ENCODE measurements at regions not wholly inside any gene's neighbourhood (a gene's known extent, or its start where the extent isn't known, plus 50 kb on each side); places are given as distances from the start of the nearest gene placed in this dataset.
"Not testable (repeated sequence)": the region's sequence is repeated elsewhere in the genome, so short reads cannot be mapped to it uniquely, and the experiment has no call there.

DNA sequence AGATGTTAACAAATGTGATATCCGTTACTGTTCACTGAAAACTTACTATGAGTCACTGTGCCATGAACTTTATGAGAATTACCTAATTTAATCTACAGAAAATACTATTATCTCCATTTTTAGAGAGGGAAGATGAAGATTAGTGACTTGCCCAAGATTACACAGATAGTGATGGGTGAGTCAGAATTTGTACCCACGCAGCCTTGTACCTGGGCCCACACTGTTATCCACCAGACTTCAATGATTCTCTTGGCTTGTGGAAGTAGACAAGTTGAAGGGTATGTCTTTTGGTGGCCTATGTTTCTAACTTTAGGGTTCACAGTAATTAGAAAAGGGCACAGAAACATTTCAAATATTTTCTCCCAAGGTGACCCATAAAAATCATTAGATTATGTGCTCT lies 472.5 kb upstream of the NR3C2 start:
- no peak for DNase-seq (ENCODE audit: low read depth)
- TF ChIP-seq, protein P1, sequence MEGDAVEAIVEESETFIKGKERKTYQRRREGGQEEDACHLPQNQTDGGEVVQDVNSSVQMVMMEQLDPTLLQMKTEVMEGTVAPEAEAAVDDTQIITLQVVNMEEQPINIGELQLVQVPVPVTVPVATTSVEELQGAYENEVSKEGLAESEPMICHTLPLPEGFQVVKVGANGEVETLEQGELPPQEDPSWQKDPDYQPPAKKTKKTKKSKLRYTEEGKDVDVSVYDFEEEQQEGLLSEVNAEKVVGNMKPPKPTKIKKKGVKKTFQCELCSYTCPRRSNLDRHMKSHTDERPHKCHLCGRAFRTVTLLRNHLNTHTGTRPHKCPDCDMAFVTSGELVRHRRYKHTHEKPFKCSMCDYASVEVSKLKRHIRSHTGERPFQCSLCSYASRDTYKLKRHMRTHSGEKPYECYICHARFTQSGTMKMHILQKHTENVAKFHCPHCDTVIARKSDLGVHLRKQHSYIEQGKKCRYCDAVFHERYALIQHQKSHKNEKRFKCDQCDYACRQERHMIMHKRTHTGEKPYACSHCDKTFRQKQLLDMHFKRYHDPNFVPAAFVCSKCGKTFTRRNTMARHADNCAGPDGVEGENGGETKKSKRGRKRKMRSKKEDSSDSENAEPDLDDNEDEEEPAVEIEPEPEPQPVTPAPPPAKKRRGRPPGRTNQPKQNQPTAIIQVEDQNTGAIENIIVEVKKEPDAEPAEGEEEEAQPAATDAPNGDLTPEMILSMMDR (IDR thresholded peaks at IDR 0.05; ENCODE audit: insufficient read depth, low read depth, low read length): no peak
- no peak overlapping the region for H3K4me3 ChIP-seq (ENCODE audit: low read depth, low read length)

- TF ChIP-seq, protein P1 (IDR thresholded peaks at IDR 0.05; ENCODE audit: insufficient read depth, low read depth, low read length): no peak
- no peak for DNase-seq (ENCODE audit: low read depth)
- H3K4me3 ChIP-seq (ENCODE audit: low read depth, low read length): no peak overlapping the region
Observed at GRCh38 chr4:148914301-148914700, 472.1 kb upstream of the NR3C2 start.

- DNase-seq (ENCODE audit: low read depth): no peak
- TF ChIP-seq, protein P1 (IDR thresholded peaks at IDR 0.05; ENCODE audit: insufficient read depth, low read depth, low read length): no peak
- H3K4me3 ChIP-seq (ENCODE audit: low read depth, low read length): no peak overlapping the region
Observed at GRCh38 chr4:148903388-148903787, 461.2 kb upstream of the NR3C2 start.

DNA sequence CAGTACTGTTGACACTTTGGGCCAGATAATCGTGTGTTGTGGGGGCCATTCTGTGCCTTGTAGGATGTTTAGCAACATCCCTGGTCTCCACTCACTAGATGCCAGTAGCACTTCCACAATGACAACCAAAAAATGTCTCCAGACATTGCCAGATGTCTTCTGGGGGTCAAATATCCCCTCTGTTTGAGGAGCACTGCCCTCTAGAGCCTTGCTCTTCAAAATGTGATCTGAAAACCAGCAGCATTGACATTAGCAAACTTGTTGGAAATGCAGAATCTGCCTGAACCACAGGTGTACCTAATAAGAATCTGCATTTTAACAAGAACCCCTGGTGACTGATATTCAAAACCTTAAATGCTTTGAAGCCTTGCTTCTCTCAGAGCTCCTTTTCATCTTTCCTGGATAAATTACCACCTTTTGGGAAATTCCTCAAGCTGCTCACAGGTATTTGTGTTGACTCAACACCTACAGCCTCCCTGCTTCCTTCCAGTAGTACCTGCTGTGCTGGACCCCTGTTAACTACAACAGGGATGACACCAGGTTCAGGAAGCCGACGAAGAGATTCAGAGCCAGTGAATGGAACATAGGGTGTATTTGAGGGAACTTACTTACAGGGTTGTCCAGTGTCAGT lies 459.0 kb upstream of the NR3C2 start:
- DNase-seq (ENCODE audit: low read depth): no peak
- TF ChIP-seq, protein P1 (IDR thresholded peaks at IDR 0.05; ENCODE audit: insufficient read depth, low read depth, low read length): no peak
- no peak overlapping the region for H3K4me3 ChIP-seq (ENCODE audit: low read depth, low read length)

DNA sequence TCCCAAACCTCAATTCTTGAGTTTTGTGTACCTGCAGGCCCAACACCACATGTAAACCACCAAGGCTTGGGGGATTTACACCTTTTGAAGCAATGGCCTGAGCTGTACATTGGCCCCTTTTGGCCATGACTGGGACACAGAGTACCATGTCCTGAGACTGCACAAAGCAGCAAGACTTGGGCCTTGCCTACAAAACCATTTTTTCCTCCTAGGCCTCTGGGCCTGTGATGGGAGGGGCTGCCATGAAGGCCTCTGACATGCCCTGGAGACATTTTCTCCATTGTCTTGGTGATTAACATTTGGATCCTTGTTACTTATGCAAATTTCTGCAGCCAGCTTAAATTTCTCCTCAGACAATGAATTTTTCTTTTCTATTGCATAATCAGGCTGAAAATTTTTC lies 455.9 kb upstream of the NR3C2 start:
- not testable (repeated sequence) for DNase-seq (ENCODE audit: low read depth)

GRCh38 chr4:148893095-148893494 lies 450.9 kb upstream of the NR3C2 start:
- no peak overlapping the region for H3K4me3 ChIP-seq (ENCODE audit: low read depth, low read length)
- TF ChIP-seq, protein P1 (IDR thresholded peaks at IDR 0.05; ENCODE audit: insufficient read depth, low read depth, low read length): no peak
- DNase-seq (ENCODE audit: low read depth): no peak

More for the DNA sequence above, 455.9 kb upstream of the NR3C2 start:
- not testable (repeated sequence) for H3K4me3 ChIP-seq (ENCODE audit: low read depth, low read length)

DNA sequence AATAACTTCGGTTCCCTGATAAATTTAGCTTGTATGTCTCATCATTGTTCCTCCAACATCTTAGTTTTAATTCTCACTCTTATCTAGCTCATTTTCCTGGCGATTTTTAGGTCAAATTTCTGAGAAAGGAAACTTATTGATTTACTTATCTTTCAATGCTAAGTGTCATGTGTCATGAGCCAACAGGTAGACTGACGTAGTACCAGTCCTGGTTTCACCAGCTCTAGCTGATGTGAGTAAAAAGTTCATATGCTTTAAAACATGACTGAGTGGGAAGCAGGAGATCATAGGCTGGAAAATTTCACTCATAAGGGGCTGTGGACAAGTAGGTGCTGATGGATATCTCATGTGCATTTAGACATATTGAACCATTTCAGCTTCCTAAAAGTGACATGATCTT lies 441.7 kb upstream of the NR3C2 start:
- H3K4me3 ChIP-seq (ENCODE audit: low read depth, low read length): no peak overlapping the region
- TF ChIP-seq, protein P1 (IDR thresholded peaks at IDR 0.05; ENCODE audit: insufficient read depth, low read depth, low read length): no peak

More for the DNA sequence above, 441.7 kb upstream of the NR3C2 start:
- no peak for DNase-seq (ENCODE audit: low read depth)
